ENCODE measurements at regions not wholly inside any gene's neighbourhood (a gene's known extent, or its start where the extent isn't known, plus 50 kb on each side); places are given as distances from the start of the nearest gene placed in this dataset.
A peak's percentile ranks its signal among the peaks of the same experiment; 100 is the strongest.

- no peaks in the 10 kb centered on the region for H3K27me3 ChIP-seq
- H3K36me3 ChIP-seq, result no peaks in the 10 kb centered on the region
- H3K9me3 ChIP-seq, result peaks cover 0 to 2% (median 0%) of the 10 kb centered on the region in 3 donors
- no peak for ATAC-seq
- no peak overlapping the region for H3K4me3 ChIP-seq
- H3K4me1 ChIP-seq, result peaks cover 3 to 50% (median 19%) of the 10 kb centered on the region in 3 donors
- peak overlapping the region in 1 of 4 donors; percentile 7 for H3K27ac ChIP-seq
- TF ChIP-seq POLR2AphosphoS5 (IDR thresholded peaks at IDR 0.05), result no peak
- TF ChIP-seq POLR2A (IDR thresholded peaks at IDR 0.05), result no peak
- no peak for TF ChIP-seq CTCF (IDR thresholded peaks at IDR 0.05)
- TF ChIP-seq EP300 (IDR thresholded peaks at IDR 0.05), result no peak
- 48 to 57% methylated on average over 2 to 3 of the region's 3 CpGs for WGBS, 2 donors (ENCODE audit: low coverage in 1 of 2)
Measured at GRCh38 chr2:15750433-15750814, 158.8 kb downstream of the DDX1 start.

- H3K27me3 ChIP-seq, result no peaks in the 10 kb centered on the region
- 83% methylated on average over 2 of the region's 3 CpGs; no CpG with 5 or more reads in 1 of the 2 donors for WGBS, 2 donors (ENCODE audit: low coverage in 1 of 2)
Measured at GRCh38 chr2:15750822-15751329, 159.2 kb downstream of the DDX1 start.

GRCh38 chr2:15751477-15751876 is 159.8 kb downstream of the DDX1 start:
- no peak for ATAC-seq

More at GRCh38 chr2:15750822-15751329, 159.2 kb downstream of the DDX1 start:
- peaks cover under 1 to 46% (median 15%) of the 10 kb centered on the region in 3 donors for H3K4me1 ChIP-seq
- TF ChIP-seq POLR2A (IDR thresholded peaks at IDR 0.05) (no peak), EP300 (IDR thresholded peaks at IDR 0.05) (no peak), POLR2AphosphoS5 (IDR thresholded peaks at IDR 0.05) (no peak), CTCF (IDR thresholded peaks at IDR 0.05) (no peak)
- peaks cover 0 to 4% (median 0%) of the 10 kb centered on the region in 3 donors for H3K9me3 ChIP-seq
- no peaks in the 10 kb centered on the region for H3K36me3 ChIP-seq
- H3K27ac ChIP-seq, result peak overlapping the region in 1 of 4 donors; percentile 7
- no peak overlapping the region for H3K4me3 ChIP-seq
- ATAC-seq, result no peak

GRCh38 chr2:15752552-15753232 is 161.0 kb downstream of the DDX1 start:
- no peak for ATAC-seq
- TF ChIP-seq EP300 (IDR thresholded peaks at IDR 0.05), result no peak
- no peak for TF ChIP-seq CTCF (IDR thresholded peaks at IDR 0.05)
- TF ChIP-seq POLR2A (IDR thresholded peaks at IDR 0.05), result no peak
- TF ChIP-seq POLR2AphosphoS5 (IDR thresholded peaks at IDR 0.05), result no peak
- H3K36me3 ChIP-seq, result no peaks in the 10 kb centered on the region
- no peak overlapping the region for H3K4me3 ChIP-seq
- H3K27ac ChIP-seq, result no peak overlapping the region
- WGBS, 2 donors (ENCODE audit: low coverage in 1 of 2), result 90 to 100% methylated on average over 2 of the region's 2 CpGs
- peaks cover 0 to 4% (median 0%) of the 10 kb centered on the region in 3 donors for H3K9me3 ChIP-seq
- H3K4me1 ChIP-seq, result peaks cover 0 to 31% (median 11%) of the 10 kb centered on the region in 3 donors
- no peaks in the 10 kb centered on the region for H3K27me3 ChIP-seq

More at GRCh38 chr2:15751477-15751876, 159.8 kb downstream of the DDX1 start:
- no peaks in the 10 kb centered on the region for H3K36me3 ChIP-seq
- WGBS, 2 donors (ENCODE audit: low coverage in 1 of 2), result 95 to 100% methylated on average over 1 to 2 of the region's 2 CpGs
- no peak overlapping the region for H3K27ac ChIP-seq
- H3K4me1 ChIP-seq, result peaks cover 0 to 40% (median 11%) of the 10 kb centered on the region in 3 donors
- TF ChIP-seq CTCF (IDR thresholded peaks at IDR 0.05), result no peak
- no peak for TF ChIP-seq EP300 (IDR thresholded peaks at IDR 0.05)
- TF ChIP-seq POLR2A (IDR thresholded peaks at IDR 0.05), result no peak
- TF ChIP-seq POLR2AphosphoS5 (IDR thresholded peaks at IDR 0.05), result no peak
- peaks cover 0 to 4% (median 0%) of the 10 kb centered on the region in 3 donors for H3K9me3 ChIP-seq
- H3K27me3 ChIP-seq, result no peaks in the 10 kb centered on the region
- no peak overlapping the region for H3K4me3 ChIP-seq
